ENCODE measurements at regions not wholly inside any gene's neighbourhood (a gene's known extent, or its start where the extent isn't known, plus 50 kb on each side); places are given as distances from the start of the nearest gene placed in this dataset.

GRCh38 chr2:219887870-219888269 lies 260.4 kb downstream of the SLC4A3 start:
- TF ChIP-seq CTCF (IDR thresholded peaks at IDR 0.05) (no peak), POLR2A (IDR thresholded peaks at IDR 0.05) (no peak)
